A673 (cell line): ENCODE measurements at regions not wholly inside any gene's neighbourhood (a gene's known extent, or its start where the extent isn't known, plus 50 kb on each side); places are given as distances from the start of the nearest gene placed in this dataset.
"Not testable (repeated sequence)": the region's sequence is repeated elsewhere in the genome, so short reads cannot be mapped to it uniquely, and the experiment has no call there.

Experiments
- BruUV-seq: library from RNA; stranded (reverse); fragments of 400-500 nt; replicated peaks from 2 replicates; lab custom pipeline; 2021; lab: Mats Ljungman, UMichigan
- CTCF ChIA-PET: fragments of 300-600 bp; sonication (Branson Sonifier 250); formaldehyde crosslinking; loops from one replicate; lab custom pipeline; 2022; ENCODE audit warnings: antibody characterized with exemption; lab: Charles Lee
- POLR2A ChIA-PET: fragments of 300-600 bp; sonication (Branson Sonifier 250); formaldehyde crosslinking; loops from one replicate; lab custom pipeline; 2022; ENCODE audit warnings: antibody characterized with exemption; ENCODE audit not compliant: low non-redundant PET; lab: Charles Lee
- DNase-seq: peaks from one replicate; pipeline ENCODE4 v3.0.0-alpha.2; 2015; ENCODE audit warnings: low spot score
- H3K27ac ChIP-seq: fragments of 200-600 bp; sonication (generic); 2 replicates; pipeline ENCODE4 v1.5.1; 2016; ENCODE audit warnings: mixed run types, low read depth, mild to moderate bottlenecking, mixed read lengths, antibody characterized with exemption, low read length; ENCODE audit not compliant: poor library complexity, severe bottlenecking
- H3K27me3 ChIP-seq: fragments of 200-600 bp; sonication (generic); replicated peaks from 2 replicates; pipeline ENCODE4 v1.6.1; 2017; ENCODE audit warnings: mixed run types, low read depth, mild to moderate bottlenecking, mixed read lengths, antibody characterized with exemption, low read length; ENCODE audit not compliant: insufficient read depth, poor library complexity
- H3K36me3 ChIP-seq: fragments of 200-600 bp; sonication (generic); 2 replicates; pipeline ENCODE4 v1.6.1; 2016; ENCODE audit warnings: mixed run types, mild to moderate bottlenecking, mixed read lengths, antibody characterized with exemption, low read length; ENCODE audit not compliant: insufficient read depth, poor library complexity, severe bottlenecking
- H3K4me1 ChIP-seq: fragments of 200-600 bp; sonication (generic); 2 replicates; pipeline ENCODE4 v1.6.1; 2017; ENCODE audit warnings: mixed run types, mild to moderate bottlenecking, mixed read lengths, antibody characterized with exemption, low read length; ENCODE audit not compliant: insufficient read depth, poor library complexity, severe bottlenecking
- H3K4me3 ChIP-seq: fragments of 200-600 bp; sonication (generic); 2 replicates; pipeline ENCODE4 v1.5.1; 2016; ENCODE audit warnings: low read depth, mixed run types, mild to moderate bottlenecking, mixed read lengths, low read length; ENCODE audit not compliant: poor library complexity, severe bottlenecking
- H3K9me3 ChIP-seq: fragments of 200-600 bp; sonication (generic); 2 replicates; pipeline ENCODE4 v1.6.1; 2016; ENCODE audit warnings: mixed run types, low read depth, mild to moderate bottlenecking, mixed read lengths, antibody characterized with exemption, low read length; ENCODE audit not compliant: poor library complexity, severe bottlenecking
- CTCF ChIP-seq: fragments of 300-800, 200-600 bp; sonication (generic); conservative IDR thresholded peaks from 2 replicates; pipeline ENCODE4 v1.5.1; 2017; ENCODE audit warnings: low read depth, mild to moderate bottlenecking, antibody characterized with exemption, low read length, moderate library complexity, mixed read lengths
- EZH2 ChIP-seq: fragments of 200-600 bp; sonication (generic); IDR thresholded peaks from 2 replicates; pipeline ENCODE4 v1.6.1; 2017; ENCODE audit warnings: borderline replicate concordance, low read depth, mild to moderate bottlenecking, mixed read lengths, antibody characterized with exemption, low read length; ENCODE audit not compliant: poor library complexity, severe bottlenecking
- intact Hi-C: fragments of 100-400 bp; cut with micrococcal nuclease; formaldehyde crosslinking; loops from one replicate; pipeline ENCODE4 v1.10.0; 2022; ENCODE audit not compliant: unreplicated experiment

- H3K27me3 ChIP-seq = no peaks in the 10 kb centered on the region
- no peak overlapping the region for H3K4me3 ChIP-seq
- intact Hi-C loops = no loop called here
- no TSS peak for BruUV-seq
- CTCF ChIA-PET = no interaction called here
- no peak for TF ChIP-seq CTCF
- TF ChIP-seq EZH2 = no peak
- no peak overlapping the region for H3K27ac ChIP-seq
- DNase-seq = no peak
- no peaks in the 10 kb centered on the region for H3K9me3 ChIP-seq
- H3K36me3 ChIP-seq = no peaks in the 10 kb centered on the region
- POLR2A ChIA-PET = no interaction called here
- peaks cover 3% of the 10 kb centered on the region for H3K4me1 ChIP-seq
Measured at GRCh38 chr3:106848099-106848498, 529.1 kb upstream of the CCDC54 start.

DNA sequence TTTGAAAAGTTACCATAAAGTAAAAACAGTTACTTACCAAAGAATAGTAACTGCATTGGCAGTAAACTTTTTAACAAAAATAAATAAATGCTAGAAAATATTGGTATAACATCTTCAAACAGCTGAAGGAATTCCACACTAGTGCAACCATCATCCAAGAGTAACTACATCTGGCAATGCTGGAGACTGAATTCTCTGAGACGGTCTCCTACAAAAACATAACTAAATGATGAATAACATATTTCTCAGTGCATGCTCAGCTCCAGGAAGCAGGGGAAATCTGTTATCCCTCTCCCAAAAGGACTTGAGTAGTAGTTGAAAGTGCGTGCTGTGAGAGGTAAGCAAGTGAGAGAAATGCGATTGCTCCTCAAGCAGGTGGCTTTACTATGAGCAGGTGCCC lies 526.8 kb upstream of the CCDC54 start:
- ChIA-PET POLR2A (no interaction called here), CTCF (no interaction called here)
- intact Hi-C loops = no loop called here
- Histone ChIP-seq H3K27ac (no peak overlapping the region), H3K9me3 (no peaks in the 10 kb centered on the region), H3K36me3 (no peaks in the 10 kb centered on the region), H3K4me3 (no peak overlapping the region), H3K27me3 (no peaks in the 10 kb centered on the region), H3K4me1 (peaks cover 3% of the 10 kb centered on the region)
- DNase-seq = no peak
- no peak for TF ChIP-seq CTCF
- no TSS peak for BruUV-seq

- intact Hi-C loops = not testable (repeated sequence)
Measured at GRCh38 chr3:106858321-106858720, 518.9 kb upstream of the CCDC54 start.

GRCh38 chr3:106860182-106860581 lies 517.1 kb upstream of the CCDC54 start:
- DNase-seq = no peak
- Histone ChIP-seq H3K27ac (no peak overlapping the region), H3K4me3 (no peak overlapping the region), H3K36me3 (no peaks in the 10 kb centered on the region), H3K4me1 (peaks cover 20% of the 10 kb centered on the region), H3K9me3 (no peaks in the 10 kb centered on the region), H3K27me3 (no peaks in the 10 kb centered on the region)
- POLR2A ChIA-PET = no interaction called here
- intact Hi-C loops = no loop called here
- CTCF ChIA-PET = no interaction called here
- TF ChIP-seq EZH2 (no peak), CTCF (no peak)
- BruUV-seq = no TSS peak

More at GRCh38 chr3:106858321-106858720, 518.9 kb upstream of the CCDC54 start:
- peaks cover 20% of the 10 kb centered on the region for H3K4me1 ChIP-seq
- H3K27ac ChIP-seq, BruUV-seq, H3K36me3 ChIP-seq, H3K27me3 ChIP-seq, DNase-seq, CTCF ChIA-PET, H3K4me3 ChIP-seq, H3K9me3 ChIP-seq, POLR2A ChIA-PET: not testable (repeated sequence)
